ENCODE measurements at regions not wholly inside any gene's neighbourhood (a gene's known extent, or its start where the extent isn't known, plus 50 kb on each side); places are given as distances from the start of the nearest gene placed in this dataset.

- Mint-ChIP-seq H3K9me3 (peaks cover 2 to 5% of the 10 kb centered on the region in 2 donors), H3K4me1 (no peaks in the 10 kb centered on the region), H3K27ac (no peak overlapping the region), H3K36me3 (no peaks in the 10 kb centered on the region), H3K27me3 (ENCODE audit: low read depth in 2 of 2) (peaks cover 2 to 6% of the 10 kb centered on the region in 2 donors), H3K4me3 (no peak overlapping the region)
- intact Hi-C loops (cut with micrococcal nuclease), result no loop called here
- TF ChIP-seq, protein P1, sequence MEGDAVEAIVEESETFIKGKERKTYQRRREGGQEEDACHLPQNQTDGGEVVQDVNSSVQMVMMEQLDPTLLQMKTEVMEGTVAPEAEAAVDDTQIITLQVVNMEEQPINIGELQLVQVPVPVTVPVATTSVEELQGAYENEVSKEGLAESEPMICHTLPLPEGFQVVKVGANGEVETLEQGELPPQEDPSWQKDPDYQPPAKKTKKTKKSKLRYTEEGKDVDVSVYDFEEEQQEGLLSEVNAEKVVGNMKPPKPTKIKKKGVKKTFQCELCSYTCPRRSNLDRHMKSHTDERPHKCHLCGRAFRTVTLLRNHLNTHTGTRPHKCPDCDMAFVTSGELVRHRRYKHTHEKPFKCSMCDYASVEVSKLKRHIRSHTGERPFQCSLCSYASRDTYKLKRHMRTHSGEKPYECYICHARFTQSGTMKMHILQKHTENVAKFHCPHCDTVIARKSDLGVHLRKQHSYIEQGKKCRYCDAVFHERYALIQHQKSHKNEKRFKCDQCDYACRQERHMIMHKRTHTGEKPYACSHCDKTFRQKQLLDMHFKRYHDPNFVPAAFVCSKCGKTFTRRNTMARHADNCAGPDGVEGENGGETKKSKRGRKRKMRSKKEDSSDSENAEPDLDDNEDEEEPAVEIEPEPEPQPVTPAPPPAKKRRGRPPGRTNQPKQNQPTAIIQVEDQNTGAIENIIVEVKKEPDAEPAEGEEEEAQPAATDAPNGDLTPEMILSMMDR (IDR thresholded peaks at IDR 0.05), result no peak
- ATAC-seq, result no peak
- no peaks in the 10 kb centered on the region for H3K4me1 ChIP-seq (ENCODE audit: control insufficient read depth, insufficient read depth, low read length)
- no peak overlapping the region for H3K27ac ChIP-seq (ENCODE audit: low read length)
- DNase-seq, result no peak
- H3K27me3 ChIP-seq (ENCODE audit: control insufficient read depth, insufficient read depth, low read length), result no peaks in the 10 kb centered on the region
- H3K9me3 ChIP-seq (ENCODE audit: control insufficient read depth, insufficient read depth, low read length), result no peaks in the 10 kb centered on the region
- no peaks in the 10 kb centered on the region for H3K36me3 ChIP-seq (ENCODE audit: control insufficient read depth, insufficient read depth, low read length)
- H3K4me3 ChIP-seq (ENCODE audit: low read length), result no peak overlapping the region
- WGBS (ENCODE audit: insufficient coverage), result 81% methylated on average over 3 of the region's 4 CpGs
Observed at GRCh38 chr20:6245436-6245835, 122.6 kb upstream of the FERMT1 start.

- H3K4me1 ChIP-seq (ENCODE audit: control insufficient read depth, insufficient read depth, low read length), result no peaks in the 10 kb centered on the region
- ATAC-seq, result no peak
- Mint-ChIP-seq H3K27ac (no peak overlapping the region), H3K4me3 (no peak overlapping the region), H3K36me3 (no peaks in the 10 kb centered on the region), H3K4me1 (no peaks in the 10 kb centered on the region), H3K9me3 (peaks cover 2 to 6% of the 10 kb centered on the region in 2 donors), H3K27me3 (ENCODE audit: low read depth in 2 of 2) (peaks cover 0 to 3% of the 10 kb centered on the region in 2 donors)
- TF ChIP-seq, protein P1 (IDR thresholded peaks at IDR 0.05), result no peak
- no peaks in the 10 kb centered on the region for H3K27me3 ChIP-seq (ENCODE audit: control insufficient read depth, insufficient read depth, low read length)
- H3K36me3 ChIP-seq (ENCODE audit: control insufficient read depth, insufficient read depth, low read length), result no peaks in the 10 kb centered on the region
- no peak for DNase-seq
- H3K9me3 ChIP-seq (ENCODE audit: control insufficient read depth, insufficient read depth, low read length), result no peaks in the 10 kb centered on the region
- H3K27ac ChIP-seq (ENCODE audit: low read length), result no peak overlapping the region
- intact Hi-C loops (cut with micrococcal nuclease), result no loop called here
- 100% methylated on average over 1 of the region's 1 CpG for WGBS (ENCODE audit: insufficient coverage)
- H3K4me3 ChIP-seq (ENCODE audit: low read length), result no peak overlapping the region
Observed at GRCh38 chr20:6241591-6241990, 118.8 kb upstream of the FERMT1 start.

DNA sequence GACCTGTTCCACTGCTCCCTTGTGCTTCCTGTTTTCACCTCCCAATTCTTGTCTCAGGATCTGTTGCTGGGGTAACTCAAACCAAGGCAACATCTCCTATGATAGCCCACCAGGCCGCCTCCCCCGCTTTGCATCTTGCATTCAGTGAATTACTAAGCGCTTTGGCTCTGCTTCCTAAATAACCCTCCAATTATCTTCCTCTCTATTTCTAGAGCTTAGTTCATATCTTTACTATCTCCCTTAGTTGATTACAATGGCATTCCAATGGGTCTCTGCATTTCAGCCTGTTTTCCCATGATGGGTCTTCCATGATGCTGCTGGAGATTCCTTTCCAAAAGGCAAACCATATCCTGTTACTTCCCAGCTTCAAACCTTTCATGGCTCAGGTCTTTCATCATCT, 117.2 kb upstream of the FERMT1 start:
- H3K27ac ChIP-seq (ENCODE audit: low read length), result no peak overlapping the region
- DNase-seq (no peak), ATAC-seq (no peak)
- Mint-ChIP-seq H3K27ac (no peak overlapping the region), H3K4me1 (no peaks in the 10 kb centered on the region), H3K36me3 (no peaks in the 10 kb centered on the region), H3K9me3 (peaks cover 2 to 6% of the 10 kb centered on the region in 2 donors), H3K27me3 (ENCODE audit: low read depth in 2 of 2) (peaks cover 0 to 3% of the 10 kb centered on the region in 2 donors), H3K4me3 (no peak overlapping the region)
- TF ChIP-seq, protein P1 (IDR thresholded peaks at IDR 0.05), result no peak
- H3K4me1 ChIP-seq (ENCODE audit: control insufficient read depth, insufficient read depth, low read length), result no peaks in the 10 kb centered on the region
- intact Hi-C loops (cut with micrococcal nuclease), result no loop called here
- H3K27me3 ChIP-seq (ENCODE audit: control insufficient read depth, insufficient read depth, low read length), result no peaks in the 10 kb centered on the region
- WGBS (ENCODE audit: insufficient coverage), result 94% methylated on average over 3 of the region's 3 CpGs
- H3K36me3 ChIP-seq (ENCODE audit: control insufficient read depth, insufficient read depth, low read length), result no peaks in the 10 kb centered on the region
- no peak overlapping the region for H3K4me3 ChIP-seq (ENCODE audit: low read length)
- no peaks in the 10 kb centered on the region for H3K9me3 ChIP-seq (ENCODE audit: control insufficient read depth, insufficient read depth, low read length)

DNA sequence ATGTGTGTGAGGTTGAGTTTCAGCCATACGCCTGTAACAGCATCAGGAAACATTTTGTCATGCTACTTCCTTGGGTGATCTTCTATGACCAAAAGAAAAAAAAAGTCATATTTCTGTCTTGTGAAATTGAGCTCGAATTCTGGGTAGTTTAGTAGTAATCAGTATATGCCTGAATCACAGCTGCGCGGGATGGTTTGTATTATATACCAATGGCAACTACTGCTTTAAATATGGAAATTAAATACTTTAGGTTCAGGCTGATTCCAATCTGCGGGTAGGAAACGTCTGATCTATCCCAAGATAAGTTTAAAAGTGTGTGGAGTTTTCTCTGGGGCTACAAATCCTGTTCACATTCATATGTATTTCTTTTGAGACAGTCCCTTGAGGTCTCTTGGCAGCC, 115.6 kb upstream of the FERMT1 start:
- no peaks in the 10 kb centered on the region for H3K36me3 Mint-ChIP-seq
- intact Hi-C loops (cut with micrococcal nuclease), result no loop called here
- no peak overlapping the region for H3K4me3 Mint-ChIP-seq

More for the DNA sequence above, 115.6 kb upstream of the FERMT1 start:
- Histone ChIP-seq H3K4me1 (ENCODE audit: control insufficient read depth, insufficient read depth, low read length) (no peaks in the 10 kb centered on the region), H3K4me3 (ENCODE audit: low read length) (no peak overlapping the region), H3K9me3 (ENCODE audit: control insufficient read depth, insufficient read depth, low read length) (no peaks in the 10 kb centered on the region), H3K27ac (ENCODE audit: low read length) (no peak overlapping the region), H3K27me3 (ENCODE audit: control insufficient read depth, insufficient read depth, low read length) (no peaks in the 10 kb centered on the region), H3K36me3 (ENCODE audit: control insufficient read depth, insufficient read depth, low read length) (no peaks in the 10 kb centered on the region)
- WGBS (ENCODE audit: insufficient coverage), result 46% methylated on average over 4 of the region's 6 CpGs
- TF ChIP-seq, protein P1 (IDR thresholded peaks at IDR 0.05), result no peak
- peaks cover 0 to 3% of the 10 kb centered on the region in 2 donors for H3K27me3 Mint-ChIP-seq (ENCODE audit: low read depth in 2 of 2)
- no peak overlapping the region for H3K27ac Mint-ChIP-seq
- no peaks in the 10 kb centered on the region for H3K4me1 Mint-ChIP-seq
- no peak for DNase-seq
- ATAC-seq, result no peak
- peaks cover 3 to 6% of the 10 kb centered on the region in 2 donors for H3K9me3 Mint-ChIP-seq

Measured in natural killer cell (primary cell).